NCI-H2196 (cell line): ENCODE measurements at regions not wholly inside any gene's neighbourhood (a gene's known extent, or its start where the extent isn't known, plus 50 kb on each side); places are given as distances from the start of the nearest gene placed in this dataset.

ENCODE experiments used
- DNase-seq: peaks from one replicate; lab custom pipeline; 2025; ENCODE audit not compliant: unreplicated experiment; lab: John Stamatoyannopoulos, UW

- no peak for DNase-seq
These were observed 54.8 kb upstream of the SPON1 start for GRCh38 chr11:13907678-13908077.

- no peak for DNase-seq
These were observed 54.0 kb upstream of the SPON1 start for GRCh38 chr11:13908535-13908934.
